ENCODE measurements at regions not wholly inside any gene's neighbourhood (a gene's known extent, or its start where the extent isn't known, plus 50 kb on each side); places are given as distances from the start of the nearest gene placed in this dataset.

GRCh38 chr12:83349907-83350611, 663.4 kb downstream of the TMTC2 start:
- TF ChIP-seq, protein P1, sequence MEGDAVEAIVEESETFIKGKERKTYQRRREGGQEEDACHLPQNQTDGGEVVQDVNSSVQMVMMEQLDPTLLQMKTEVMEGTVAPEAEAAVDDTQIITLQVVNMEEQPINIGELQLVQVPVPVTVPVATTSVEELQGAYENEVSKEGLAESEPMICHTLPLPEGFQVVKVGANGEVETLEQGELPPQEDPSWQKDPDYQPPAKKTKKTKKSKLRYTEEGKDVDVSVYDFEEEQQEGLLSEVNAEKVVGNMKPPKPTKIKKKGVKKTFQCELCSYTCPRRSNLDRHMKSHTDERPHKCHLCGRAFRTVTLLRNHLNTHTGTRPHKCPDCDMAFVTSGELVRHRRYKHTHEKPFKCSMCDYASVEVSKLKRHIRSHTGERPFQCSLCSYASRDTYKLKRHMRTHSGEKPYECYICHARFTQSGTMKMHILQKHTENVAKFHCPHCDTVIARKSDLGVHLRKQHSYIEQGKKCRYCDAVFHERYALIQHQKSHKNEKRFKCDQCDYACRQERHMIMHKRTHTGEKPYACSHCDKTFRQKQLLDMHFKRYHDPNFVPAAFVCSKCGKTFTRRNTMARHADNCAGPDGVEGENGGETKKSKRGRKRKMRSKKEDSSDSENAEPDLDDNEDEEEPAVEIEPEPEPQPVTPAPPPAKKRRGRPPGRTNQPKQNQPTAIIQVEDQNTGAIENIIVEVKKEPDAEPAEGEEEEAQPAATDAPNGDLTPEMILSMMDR (IDR thresholded peaks at IDR 0.05; ENCODE audit: insufficient read depth, low read depth, low read length), result no peak
- no peak for TF ChIP-seq EZH2 (IDR thresholded peaks at IDR 0.05; ENCODE audit: insufficient read depth, low read length)

DNA sequence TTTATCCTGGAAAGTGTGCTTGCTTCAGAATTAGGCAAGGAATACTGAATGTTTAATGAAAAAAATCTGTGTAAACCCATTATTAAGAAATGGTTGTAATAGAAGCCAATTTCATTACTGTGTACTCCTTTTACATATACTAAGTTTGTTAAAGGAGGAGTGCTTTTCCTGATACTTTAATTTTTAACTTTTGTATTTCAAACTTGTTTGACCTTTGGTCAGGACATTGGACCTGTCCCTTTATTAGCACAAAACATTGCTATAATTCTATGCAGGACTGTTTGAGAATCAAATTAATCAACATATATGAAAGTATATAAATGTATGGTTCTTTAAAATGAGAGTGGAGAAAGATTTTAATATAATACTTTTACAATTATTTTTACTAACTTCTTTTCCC, 659.6 kb downstream of the TMTC2 start:
- DNase-seq (ENCODE audit: low read depth), result no peak
- H3K4me1 Mint-ChIP-seq (ENCODE audit: low read depth, unreplicated experiment), result no peaks in the 10 kb centered on the region

More at GRCh38 chr12:83349907-83350611, 663.4 kb downstream of the TMTC2 start:
- no peak overlapping the region for H3K27ac ChIP-seq (ENCODE audit: low read depth, low read length)
- H3K79me2 ChIP-seq (ENCODE audit: insufficient read depth, low read length), result no peaks in the 10 kb centered on the region
- no peaks in the 10 kb centered on the region for H3K9me3 Mint-ChIP-seq (ENCODE audit: unreplicated experiment)
- H3K9ac ChIP-seq (ENCODE audit: low read length), result no peak overlapping the region
- no peak overlapping the region for H3K27ac Mint-ChIP-seq (ENCODE audit: unreplicated experiment)
- H2AFZ ChIP-seq (ENCODE audit: low read depth, low read length), result no peak overlapping the region
- H3K27me3 ChIP-seq (ENCODE audit: insufficient read depth, low read length), result no peaks in the 10 kb centered on the region
- H3K36me3 ChIP-seq (ENCODE audit: insufficient read depth, low read length), result no peaks in the 10 kb centered on the region
- no peaks in the 10 kb centered on the region for H3K4me1 Mint-ChIP-seq (ENCODE audit: low read depth, unreplicated experiment)
- no peaks in the 10 kb centered on the region for H3K4me1 ChIP-seq (ENCODE audit: insufficient read depth, low read length)
- FAIRE-seq (no peak), DNase-seq (ENCODE audit: low read depth) (no peak)
- no peaks in the 10 kb centered on the region for H3K36me3 Mint-ChIP-seq (ENCODE audit: low read depth, unreplicated experiment)
- no peaks in the 10 kb centered on the region for H4K20me1 ChIP-seq (ENCODE audit: insufficient read depth, low read length)
- no peak overlapping the region for H3K4me2 ChIP-seq (ENCODE audit: low read length)
- H3K4me3 Mint-ChIP-seq (ENCODE audit: unreplicated experiment), result no peak overlapping the region
- H3K4me3 ChIP-seq (ENCODE audit: insufficient read depth, low read depth, low read length), result no peak overlapping the region
- no peaks in the 10 kb centered on the region for H3K27me3 Mint-ChIP-seq (ENCODE audit: low read depth, unreplicated experiment)
- no peaks in the 10 kb centered on the region for H3K9me3 ChIP-seq (ENCODE audit: insufficient read depth, low read depth, low read length)

More for the DNA sequence above, 659.6 kb downstream of the TMTC2 start:
- Histone ChIP-seq H4K20me1 (ENCODE audit: insufficient read depth, low read length) (no peaks in the 10 kb centered on the region), H3K4me2 (ENCODE audit: low read length) (no peak overlapping the region), H3K4me1 (ENCODE audit: insufficient read depth, low read length) (no peaks in the 10 kb centered on the region), H3K4me3 (ENCODE audit: insufficient read depth, low read depth, low read length) (no peak overlapping the region), H2AFZ (ENCODE audit: low read depth, low read length) (no peak overlapping the region), H3K27me3 (ENCODE audit: insufficient read depth, low read length) (no peaks in the 10 kb centered on the region), H3K27ac (ENCODE audit: low read depth, low read length) (no peak overlapping the region), H3K9ac (ENCODE audit: low read length) (no peak overlapping the region), H3K36me3 (ENCODE audit: insufficient read depth, low read length) (no peaks in the 10 kb centered on the region), H3K9me3 (ENCODE audit: insufficient read depth, low read depth, low read length) (no peaks in the 10 kb centered on the region), H3K79me2 (ENCODE audit: insufficient read depth, low read length) (no peaks in the 10 kb centered on the region)
- TF ChIP-seq EZH2 (IDR thresholded peaks at IDR 0.05; ENCODE audit: insufficient read depth, low read length), result no peak
- TF ChIP-seq, protein P1 (IDR thresholded peaks at IDR 0.05; ENCODE audit: insufficient read depth, low read depth, low read length), result no peak
- Mint-ChIP-seq H3K4me3 (ENCODE audit: unreplicated experiment) (no peak overlapping the region), H3K27me3 (ENCODE audit: low read depth, unreplicated experiment) (no peaks in the 10 kb centered on the region), H3K9me3 (ENCODE audit: unreplicated experiment) (no peaks in the 10 kb centered on the region), H3K36me3 (ENCODE audit: low read depth, unreplicated experiment) (no peaks in the 10 kb centered on the region), H3K27ac (ENCODE audit: unreplicated experiment) (no peak overlapping the region)
- FAIRE-seq, result no peak

Data from astrocyte (in vitro differentiated cells and primary cell).